ENCODE measurements at regions not wholly inside any gene's neighbourhood (a gene's known extent, or its start where the extent isn't known, plus 50 kb on each side); places are given as distances from the start of the nearest gene placed in this dataset.

DNA sequence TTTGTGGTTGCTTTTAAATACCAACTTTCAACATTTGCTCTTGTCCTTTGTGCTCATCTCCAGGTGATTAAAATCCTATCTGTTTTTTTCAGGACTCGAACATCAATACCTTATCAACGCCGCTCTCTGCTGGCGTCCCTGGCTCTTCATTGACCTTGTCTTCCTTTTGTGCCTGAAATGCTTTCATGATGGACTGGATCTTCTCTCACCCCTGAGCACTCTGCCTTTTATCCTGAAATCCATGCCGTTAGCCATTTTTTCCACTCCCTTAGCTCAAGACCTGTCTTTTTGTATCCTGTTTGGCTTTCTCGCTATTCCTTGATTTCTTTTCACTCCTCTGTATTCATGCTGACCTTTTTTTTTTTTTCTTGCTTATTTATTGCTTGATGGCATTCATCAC, 549.5 kb upstream of the CPEB2 start:
- H3K27ac Mint-ChIP-seq = no peak overlapping the region

DNA sequence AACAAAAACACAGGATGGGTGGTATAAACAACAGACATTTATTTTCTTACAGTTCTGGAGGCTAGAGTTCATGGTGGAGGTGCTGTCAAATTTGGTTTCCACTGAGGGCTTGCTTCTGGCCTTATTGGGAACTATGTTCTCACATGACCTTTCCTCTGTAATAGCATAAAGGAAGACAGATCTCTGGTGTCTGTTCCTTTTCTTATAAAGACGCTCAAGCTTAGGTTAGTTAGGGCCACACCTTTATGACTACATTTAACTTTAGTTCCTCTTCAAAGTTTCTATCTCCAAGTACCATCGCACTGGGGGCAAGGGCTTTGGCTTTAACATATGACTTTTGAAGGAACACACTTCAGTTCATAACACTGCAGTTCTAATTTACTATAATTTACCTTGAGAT, 543.8 kb upstream of the CPEB2 start:
- Mint-ChIP-seq H3K9me3 (no peaks in the 10 kb centered on the region), H3K36me3 (ENCODE audit: low read depth) (no peaks in the 10 kb centered on the region), H3K27me3 (ENCODE audit: insufficient read depth) (peaks cover 1% of the 10 kb centered on the region), H3K4me1 (peaks cover 4% of the 10 kb centered on the region), H3K4me3 (no peak overlapping the region), H3K27ac (no peak overlapping the region)
- Histone ChIP-seq H3K9me3 (ENCODE audit: control insufficient read depth, low read length) (no peaks in the 10 kb centered on the region), H3K4me3 (ENCODE audit: low read length) (no peak overlapping the region), H3K27me3 (ENCODE audit: control insufficient read depth, insufficient read depth, low read length, poor library complexity, severe bottlenecking) (no peaks in the 10 kb centered on the region), H3K36me3 (ENCODE audit: control insufficient read depth, insufficient read depth, low read length) (no peaks in the 10 kb centered on the region), H3K27ac (ENCODE audit: low read depth, low read length) (no peak overlapping the region), H3K9ac (ENCODE audit: extremely low read depth, low read length, poor library complexity, severe bottlenecking) (no peak overlapping the region), H3K4me1 (ENCODE audit: control insufficient read depth, insufficient read depth, low read length) (peaks cover under 1% of the 10 kb centered on the region)
- 90 to 92% methylated on average over 2 of the region's 2 CpGs for WGBS, 2 experiments (ENCODE audit: insufficient coverage in 1 of 2, insufficient read length in 1 of 2)
- TF ChIP-seq, protein P1, sequence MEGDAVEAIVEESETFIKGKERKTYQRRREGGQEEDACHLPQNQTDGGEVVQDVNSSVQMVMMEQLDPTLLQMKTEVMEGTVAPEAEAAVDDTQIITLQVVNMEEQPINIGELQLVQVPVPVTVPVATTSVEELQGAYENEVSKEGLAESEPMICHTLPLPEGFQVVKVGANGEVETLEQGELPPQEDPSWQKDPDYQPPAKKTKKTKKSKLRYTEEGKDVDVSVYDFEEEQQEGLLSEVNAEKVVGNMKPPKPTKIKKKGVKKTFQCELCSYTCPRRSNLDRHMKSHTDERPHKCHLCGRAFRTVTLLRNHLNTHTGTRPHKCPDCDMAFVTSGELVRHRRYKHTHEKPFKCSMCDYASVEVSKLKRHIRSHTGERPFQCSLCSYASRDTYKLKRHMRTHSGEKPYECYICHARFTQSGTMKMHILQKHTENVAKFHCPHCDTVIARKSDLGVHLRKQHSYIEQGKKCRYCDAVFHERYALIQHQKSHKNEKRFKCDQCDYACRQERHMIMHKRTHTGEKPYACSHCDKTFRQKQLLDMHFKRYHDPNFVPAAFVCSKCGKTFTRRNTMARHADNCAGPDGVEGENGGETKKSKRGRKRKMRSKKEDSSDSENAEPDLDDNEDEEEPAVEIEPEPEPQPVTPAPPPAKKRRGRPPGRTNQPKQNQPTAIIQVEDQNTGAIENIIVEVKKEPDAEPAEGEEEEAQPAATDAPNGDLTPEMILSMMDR (conservative IDR thresholded peaks at IDR 0.05) = no peak
- DNase-seq = no peak

More for the DNA sequence above, 549.5 kb upstream of the CPEB2 start:
- H3K27me3 Mint-ChIP-seq (ENCODE audit: insufficient read depth) = peaks cover 12% of the 10 kb centered on the region
- peaks cover 6% of the 10 kb centered on the region for H3K4me1 ChIP-seq (ENCODE audit: control insufficient read depth, insufficient read depth, low read length)
- H3K27me3 ChIP-seq (ENCODE audit: control insufficient read depth, insufficient read depth, low read length, poor library complexity, severe bottlenecking) = no peaks in the 10 kb centered on the region
- no peak overlapping the region for H3K27ac ChIP-seq (ENCODE audit: low read depth, low read length)
- H3K9me3 Mint-ChIP-seq = no peaks in the 10 kb centered on the region
- peak overlapping the region; percentile 11 for H3K4me3 ChIP-seq (ENCODE audit: low read length)
- H3K36me3 Mint-ChIP-seq (ENCODE audit: low read depth) = no peaks in the 10 kb centered on the region
- TF ChIP-seq, protein P1 (conservative IDR thresholded peaks at IDR 0.05) = no peak
- no peak for DNase-seq
- no peaks in the 10 kb centered on the region for H3K9me3 ChIP-seq (ENCODE audit: control insufficient read depth, low read length)
- no peaks in the 10 kb centered on the region for H3K36me3 ChIP-seq (ENCODE audit: control insufficient read depth, insufficient read depth, low read length)
- H3K4me1 Mint-ChIP-seq = peaks cover 19% of the 10 kb centered on the region
- H3K9ac ChIP-seq (ENCODE audit: extremely low read depth, low read length, poor library complexity, severe bottlenecking) = peak overlapping the region; percentile 16
- H3K4me3 Mint-ChIP-seq = no peak overlapping the region
- 81 to 83% methylated on average over 5 to 6 of the region's 6 CpGs for WGBS, 2 experiments (ENCODE audit: insufficient coverage in 1 of 2, insufficient read length in 1 of 2)

DNA sequence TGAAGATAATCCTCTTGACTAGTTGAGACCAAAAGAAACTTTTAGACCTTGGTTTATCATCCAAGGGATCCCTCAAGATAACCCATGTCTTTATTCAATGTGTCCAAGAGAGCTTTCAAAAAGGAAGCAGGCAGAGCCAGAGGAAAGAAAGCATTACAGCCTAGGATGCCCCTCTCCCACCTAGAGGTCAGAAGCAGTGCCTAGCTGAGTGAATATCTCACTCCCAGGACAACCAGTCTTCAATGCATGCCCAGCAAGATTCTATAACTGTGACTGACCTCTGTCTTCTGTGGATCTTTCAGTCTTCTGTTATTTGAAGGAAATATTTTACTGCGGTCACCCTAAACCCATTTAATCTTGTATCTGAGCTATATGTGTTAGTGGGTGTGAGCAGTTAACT, 537.2 kb upstream of the CPEB2 start:
- H3K9me3 Mint-ChIP-seq = no peaks in the 10 kb centered on the region
- no peak overlapping the region for H3K4me3 Mint-ChIP-seq
- H3K27ac Mint-ChIP-seq = no peak overlapping the region
- H3K27me3 Mint-ChIP-seq (ENCODE audit: insufficient read depth) = no peaks in the 10 kb centered on the region
- Histone ChIP-seq H3K27ac (ENCODE audit: low read depth, low read length) (no peak overlapping the region), H3K4me1 (ENCODE audit: control insufficient read depth, insufficient read depth, low read length) (no peaks in the 10 kb centered on the region), H3K9ac (ENCODE audit: extremely low read depth, low read length, poor library complexity, severe bottlenecking) (no peak overlapping the region), H3K27me3 (ENCODE audit: control insufficient read depth, insufficient read depth, low read length, poor library complexity, severe bottlenecking) (no peaks in the 10 kb centered on the region), H3K36me3 (ENCODE audit: control insufficient read depth, insufficient read depth, low read length) (no peaks in the 10 kb centered on the region), H3K4me3 (ENCODE audit: low read length) (no peak overlapping the region), H3K9me3 (ENCODE audit: control insufficient read depth, low read length) (no peaks in the 10 kb centered on the region)
- H3K36me3 Mint-ChIP-seq (ENCODE audit: low read depth) = no peaks in the 10 kb centered on the region
- H3K4me1 Mint-ChIP-seq = no peaks in the 10 kb centered on the region
- TF ChIP-seq, protein P1 (conservative IDR thresholded peaks at IDR 0.05) = no peak
- WGBS, 2 experiments (ENCODE audit: insufficient coverage in 1 of 2, insufficient read length in 1 of 2) = 94% methylated on average over 1 of the region's 1 CpG; no CpG with 5 or more reads in 1 of the 2 experiments
- no peak for DNase-seq
